ENCODE measurements at regions not wholly inside any gene's neighbourhood (a gene's known extent, or its start where the extent isn't known, plus 50 kb on each side); places are given as distances from the start of the nearest gene placed in this dataset.

- CTCF ChIA-PET = no interaction called here
Measured at GRCh38 chr2:235286622-235287374, 207.0 kb upstream of the AGAP1 start.

GRCh38 chr2:235287375-235287733 is 206.5 kb upstream of the AGAP1 start:
- POLR2A ChIA-PET = no interaction called here
- CTCF ChIA-PET = no interaction called here

More at GRCh38 chr2:235286622-235287374, 207.0 kb upstream of the AGAP1 start:
- POLR2A ChIA-PET = no interaction called here

- POLR2A ChIA-PET = no interaction called here
- CTCF ChIA-PET = no interaction called here
Measured at GRCh38 chr2:235291461-235291860, 202.4 kb upstream of the AGAP1 start.

GRCh38 chr2:235293061-235293460 is 200.8 kb upstream of the AGAP1 start:
- POLR2A ChIA-PET = no interaction called here
- CTCF ChIA-PET = no interaction called here

GRCh38 chr2:235295831-235296230 is 198.0 kb upstream of the AGAP1 start:
- ChIA-PET CTCF (no interaction called here), POLR2A (no interaction called here)

DNA sequence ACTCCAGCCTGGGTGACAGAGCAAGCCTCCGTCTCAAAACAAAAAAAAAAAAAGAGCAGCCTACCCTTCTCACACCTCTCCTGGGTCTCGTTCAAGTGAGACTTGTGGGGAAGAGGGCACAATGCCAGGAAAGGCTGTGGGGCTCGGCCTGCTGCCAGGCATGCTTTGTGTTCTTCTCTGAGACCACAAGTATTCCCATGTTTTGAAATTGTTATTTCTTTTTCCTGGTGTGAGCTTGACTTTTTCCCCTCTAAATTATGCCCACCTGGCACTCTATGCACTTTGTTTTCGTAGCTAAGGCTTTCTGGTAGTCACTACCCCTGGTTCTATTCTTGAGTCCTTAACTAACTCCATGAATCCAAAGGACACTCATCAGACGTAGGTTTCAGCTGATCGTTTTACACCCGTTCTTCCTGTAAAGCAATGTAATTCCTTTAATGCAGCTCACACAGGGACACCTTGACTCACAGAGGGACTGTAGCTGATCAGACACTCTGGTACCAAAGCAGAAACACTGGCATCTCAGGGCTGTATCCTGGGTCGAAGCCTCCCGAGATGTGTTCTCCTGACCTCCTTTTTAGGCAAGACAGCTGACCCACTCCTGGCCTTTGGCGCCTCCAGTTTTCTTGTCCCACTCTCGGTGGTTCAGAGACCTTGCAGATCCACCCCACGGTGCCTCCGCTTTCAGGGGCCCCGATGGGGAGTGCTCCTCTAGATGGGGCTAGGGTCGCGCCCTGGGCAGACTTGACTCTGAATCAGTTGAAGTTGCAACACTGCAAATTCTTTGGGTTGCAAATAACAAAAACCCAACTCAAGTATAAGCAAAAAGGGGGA is 193.3 kb upstream of the AGAP1 start:
- ChIA-PET CTCF (no interaction called here), POLR2A (no interaction called here)

- CTCF ChIA-PET = no interaction called here
- POLR2A ChIA-PET = no interaction called here
Measured at GRCh38 chr2:235301202-235302076, 192.4 kb upstream of the AGAP1 start.

DNA sequence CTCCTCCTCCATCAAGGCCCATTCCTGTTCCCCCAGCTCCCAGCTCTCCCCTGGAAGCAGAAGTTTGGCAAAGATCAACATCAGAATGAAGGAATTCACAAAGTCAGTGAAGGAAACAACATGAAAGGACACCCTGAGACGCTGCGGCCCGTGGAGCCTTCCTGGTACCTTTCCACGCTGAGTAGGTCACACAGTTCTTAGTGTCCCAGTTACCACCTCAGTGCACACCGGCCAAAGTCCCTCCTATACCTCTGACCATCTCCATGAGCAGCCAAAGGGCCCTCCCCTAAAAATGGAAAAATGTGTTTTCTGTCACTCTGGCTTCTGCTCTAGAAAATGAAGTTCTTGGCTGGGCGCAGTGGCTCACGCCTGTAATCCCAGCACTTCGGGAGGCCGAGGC is 191.6 kb upstream of the AGAP1 start:
- ChIA-PET CTCF (no interaction called here), POLR2A (no interaction called here)

- CTCF ChIA-PET = no interaction called here
- POLR2A ChIA-PET = no interaction called here
Measured at GRCh38 chr2:235303499-235304291, 190.1 kb upstream of the AGAP1 start.

DNA sequence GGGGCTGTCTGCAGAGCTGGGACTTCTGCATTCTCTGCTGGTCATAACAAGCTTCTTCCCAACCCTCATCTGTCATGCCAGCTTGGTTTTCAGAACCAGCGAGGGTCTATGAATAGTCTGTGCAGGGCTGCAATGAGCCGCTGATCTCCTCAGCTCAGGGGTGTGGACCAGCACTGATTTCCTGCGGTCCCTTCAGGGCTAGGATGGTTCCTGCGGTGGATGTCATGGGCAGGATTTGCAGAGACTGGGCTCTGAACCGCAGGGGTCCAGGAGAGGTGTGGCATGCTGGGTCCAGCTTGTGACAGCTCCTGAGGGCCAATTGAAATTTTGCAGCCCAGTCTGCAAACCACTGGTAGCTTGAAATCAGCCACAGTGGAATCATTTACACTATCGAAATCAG is 188.2 kb upstream of the AGAP1 start:
- ChIA-PET POLR2A (no interaction called here), CTCF (no interaction called here)

GRCh38 chr2:235311044-235311443 is 182.8 kb upstream of the AGAP1 start:
- POLR2A ChIA-PET = no interaction called here
- CTCF ChIA-PET = no interaction called here

GRCh38 chr2:235312571-235312970 is 181.3 kb upstream of the AGAP1 start:
- ChIA-PET POLR2A (no interaction called here), CTCF (no interaction called here)

DNA sequence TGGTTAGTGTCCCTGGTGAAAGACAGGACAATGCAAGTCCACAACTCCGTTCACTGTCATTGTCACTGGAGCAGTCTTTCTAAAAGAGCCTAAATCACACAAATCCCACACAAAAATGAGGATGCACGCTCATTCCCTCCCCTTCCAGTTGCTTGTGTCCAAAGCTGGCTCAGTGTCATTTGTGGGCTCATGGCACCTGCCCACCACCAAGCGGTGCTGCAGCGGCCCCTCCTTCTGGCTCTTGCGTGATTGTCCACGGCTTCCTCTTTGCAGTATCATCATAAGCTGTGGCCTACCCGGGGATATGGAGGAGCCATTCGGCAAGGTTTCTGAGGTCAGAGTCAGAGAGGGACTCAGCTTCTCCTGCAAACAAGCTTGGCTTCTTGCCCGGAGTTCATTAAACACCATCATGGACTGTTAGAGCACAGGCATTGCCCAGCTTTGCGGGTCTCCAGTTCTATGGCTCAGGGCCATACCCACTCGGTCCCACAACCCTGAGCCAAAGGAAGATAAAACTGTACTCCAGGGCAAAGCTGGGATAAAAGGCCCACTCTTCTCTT is 179.4 kb upstream of the AGAP1 start:
- CTCF ChIA-PET = no interaction called here
- POLR2A ChIA-PET = no interaction called here

- ChIA-PET CTCF (no interaction called here), POLR2A (no interaction called here)
Measured at GRCh38 chr2:235319095-235319494, 174.7 kb upstream of the AGAP1 start.

DNA sequence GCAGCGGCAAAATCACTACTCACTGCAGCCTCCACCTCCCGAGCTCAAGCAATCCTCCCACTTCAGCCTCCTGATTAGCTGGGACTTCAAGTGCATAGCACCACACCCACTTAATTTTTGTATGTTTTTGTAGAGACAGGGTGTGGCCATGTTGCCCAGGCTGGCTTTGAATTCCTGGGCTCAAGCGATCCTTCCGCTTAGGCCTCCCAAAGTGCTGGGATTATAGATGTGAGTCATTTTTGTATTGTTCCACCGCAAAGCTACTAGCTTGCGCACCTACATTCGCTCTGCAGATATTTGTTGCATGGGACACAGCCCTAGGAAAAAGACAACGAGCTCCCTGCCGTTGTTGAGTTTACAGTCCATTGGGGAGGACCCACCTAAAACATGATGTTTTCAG is 173.5 kb upstream of the AGAP1 start:
- POLR2A ChIA-PET = no interaction called here
- CTCF ChIA-PET = interaction anchor here (0.7 kb wide), 1 partner anchor 37 kb away, joined by 4 read pairs; no protein-coding TSS in a partner anchor

DNA sequence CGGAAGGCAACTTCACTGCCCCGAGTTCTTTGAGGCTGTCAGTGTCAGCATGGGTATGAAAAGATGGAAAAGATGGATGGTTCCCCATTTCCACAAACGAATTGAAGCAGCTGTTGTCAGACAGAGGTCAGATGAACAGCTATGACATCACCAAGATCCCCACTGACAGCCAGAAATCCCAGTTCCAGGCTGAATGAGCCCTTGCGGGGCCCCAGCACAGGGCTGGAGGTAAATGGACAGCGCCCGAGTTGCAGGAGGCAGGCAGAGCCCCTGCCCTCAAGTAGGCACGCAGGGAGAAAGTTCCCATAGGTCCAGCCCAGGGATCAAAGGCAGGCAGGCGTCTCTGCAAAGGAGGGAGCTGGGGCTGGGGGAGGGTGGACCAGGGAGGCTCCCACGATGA is 169.5 kb upstream of the AGAP1 start:
- CTCF ChIA-PET = no interaction called here
- POLR2A ChIA-PET = no interaction called here

DNA sequence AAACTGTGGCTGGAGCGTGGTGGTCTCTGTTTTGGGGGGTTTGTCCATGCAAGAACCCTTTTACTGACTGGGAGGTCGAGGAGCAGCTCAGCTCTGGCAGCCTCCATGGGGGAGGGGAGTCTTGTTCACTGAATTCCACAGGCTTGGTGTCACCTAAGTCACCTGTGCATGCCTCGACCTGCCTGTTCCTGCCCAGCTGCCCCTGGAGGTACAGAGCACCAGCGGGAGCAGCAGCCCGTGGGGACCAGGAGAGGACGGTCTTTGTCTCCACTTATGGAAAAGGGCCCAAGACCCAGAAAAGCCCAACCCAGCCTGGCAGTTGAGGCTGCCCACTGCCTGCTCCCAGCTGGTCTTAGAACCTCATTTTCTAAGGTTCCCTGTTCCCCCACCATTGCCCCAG is 168.7 kb upstream of the AGAP1 start:
- ChIA-PET POLR2A (no interaction called here), CTCF (no interaction called here)

DNA sequence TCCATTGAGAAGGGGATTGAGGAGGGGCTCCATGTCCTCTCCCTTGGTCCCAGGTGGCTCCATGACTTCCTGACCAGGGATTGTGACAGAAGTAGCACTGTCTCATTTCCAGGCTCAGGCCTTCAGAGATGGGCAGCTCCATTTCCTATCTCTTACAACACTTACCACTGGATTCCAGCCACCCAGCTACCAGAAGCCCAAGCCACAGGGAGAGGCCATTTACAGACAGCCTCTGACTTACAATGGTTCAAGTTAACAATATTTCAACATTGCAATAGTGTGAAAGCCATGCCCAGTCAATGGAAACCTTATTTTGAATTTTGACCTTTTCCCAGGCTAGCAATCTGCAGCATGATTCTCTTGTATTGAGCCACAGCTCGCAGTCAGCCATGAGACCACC is 164.9 kb upstream of the AGAP1 start:
- ChIA-PET POLR2A (no interaction called here), CTCF (interaction anchor here (0.6 kb wide), 1 partner anchor 569 kb away, joined by 5 read pairs; no protein-coding TSS in a partner anchor)

DNA sequence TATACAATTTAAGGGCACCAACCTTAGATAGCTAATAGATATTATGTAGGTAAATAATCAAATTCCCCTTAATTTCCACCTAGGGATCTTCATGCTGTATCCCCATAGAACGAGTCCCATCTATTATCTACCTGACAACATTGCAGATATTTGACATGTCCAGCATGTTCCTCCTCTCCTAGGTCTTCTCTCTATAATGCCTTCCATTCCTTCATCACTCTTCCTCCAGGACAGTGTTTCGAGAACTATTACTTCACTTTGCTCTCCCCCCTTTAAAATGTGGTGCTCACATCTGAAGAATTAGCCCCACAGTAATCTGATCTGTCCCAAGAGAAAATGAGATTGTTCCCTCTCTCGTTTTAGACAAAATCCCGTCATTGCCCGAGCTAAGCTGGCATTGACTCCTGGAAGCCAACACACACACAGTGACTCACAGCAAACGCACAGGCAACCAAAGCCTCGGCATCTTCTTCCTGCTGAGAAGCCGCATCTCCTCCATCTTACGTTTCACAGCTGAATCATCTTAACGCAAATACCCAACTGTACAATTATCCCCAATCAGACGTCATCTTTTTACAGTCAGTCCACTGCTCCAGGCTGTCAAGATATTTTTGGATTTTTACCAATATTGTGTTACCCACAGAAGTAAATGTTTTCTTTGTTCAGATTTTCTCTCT is 162.9 kb upstream of the AGAP1 start:
- ChIA-PET CTCF (no interaction called here), POLR2A (no interaction called here)

All from activated CD8-positive, alpha-beta memory T cell treated with anti-CD3 and anti-CD28 coated beads for 36 hours (primary cell).